Thyroid gland (tissue), 4 donors: ENCODE measurements at regions not wholly inside any gene's neighbourhood (a gene's known extent, or its start where the extent isn't known, plus 50 kb on each side); places are given as distances from the start of the nearest gene placed in this dataset.

ENCODE experiments used
- POLR2A ChIP-seq, 2 donors: fragments of 450-650 bp; IDR thresholded peaks; one replicate each; pipeline ENCODE4 v1.6.1; 2017; ENCODE audit warnings: antibody characterized with exemption in 2 of 2, mild to moderate bottlenecking in 2 of 2, moderate library complexity in 1 of 2
- TF ChIP-seq, protein P1 (sequence below), 6 experiments: fragments of 200-600 bp in 3 of 6; fragments of 450-650 bp in 3 of 6; sonication (generic) in 3 of 6; IDR thresholded peaks; one replicate each; pipeline ENCODE4 v1.5.1; 2016 to 2019; ENCODE audit warnings: antibody characterized with exemption in 6 of 6, mild to moderate bottlenecking in 2 of 6, inconsistent platforms in 1 of 6, moderate library complexity in 1 of 6

DNA sequence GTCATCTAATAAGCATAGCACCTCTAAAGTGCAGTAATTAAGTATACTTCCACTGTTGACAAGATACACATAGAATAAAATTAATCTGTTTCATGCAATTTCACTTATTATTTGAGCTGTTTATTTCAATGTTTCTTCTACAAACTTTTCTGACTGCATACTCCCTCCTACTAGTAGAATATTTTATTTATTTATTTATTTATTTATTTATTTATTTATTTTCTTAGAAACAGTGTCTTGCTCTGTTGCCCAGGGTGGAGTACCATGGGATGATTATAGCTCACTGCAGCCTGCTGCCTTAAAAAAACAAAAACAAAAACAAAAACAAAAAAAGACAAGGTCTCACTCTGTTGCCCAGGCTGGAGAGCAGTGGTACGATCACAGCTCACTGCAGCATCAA is 68.4 kb upstream of the KITLG start:
- TF ChIP-seq, protein P1, sequence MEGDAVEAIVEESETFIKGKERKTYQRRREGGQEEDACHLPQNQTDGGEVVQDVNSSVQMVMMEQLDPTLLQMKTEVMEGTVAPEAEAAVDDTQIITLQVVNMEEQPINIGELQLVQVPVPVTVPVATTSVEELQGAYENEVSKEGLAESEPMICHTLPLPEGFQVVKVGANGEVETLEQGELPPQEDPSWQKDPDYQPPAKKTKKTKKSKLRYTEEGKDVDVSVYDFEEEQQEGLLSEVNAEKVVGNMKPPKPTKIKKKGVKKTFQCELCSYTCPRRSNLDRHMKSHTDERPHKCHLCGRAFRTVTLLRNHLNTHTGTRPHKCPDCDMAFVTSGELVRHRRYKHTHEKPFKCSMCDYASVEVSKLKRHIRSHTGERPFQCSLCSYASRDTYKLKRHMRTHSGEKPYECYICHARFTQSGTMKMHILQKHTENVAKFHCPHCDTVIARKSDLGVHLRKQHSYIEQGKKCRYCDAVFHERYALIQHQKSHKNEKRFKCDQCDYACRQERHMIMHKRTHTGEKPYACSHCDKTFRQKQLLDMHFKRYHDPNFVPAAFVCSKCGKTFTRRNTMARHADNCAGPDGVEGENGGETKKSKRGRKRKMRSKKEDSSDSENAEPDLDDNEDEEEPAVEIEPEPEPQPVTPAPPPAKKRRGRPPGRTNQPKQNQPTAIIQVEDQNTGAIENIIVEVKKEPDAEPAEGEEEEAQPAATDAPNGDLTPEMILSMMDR (IDR thresholded peaks at IDR 0.05), result no peak
- no peak for TF ChIP-seq POLR2A (IDR thresholded peaks at IDR 0.05)
